H1 (cell line): ENCODE measurements at regions not wholly inside any gene's neighbourhood (a gene's known extent, or its start where the extent isn't known, plus 50 kb on each side); places are given as distances from the start of the nearest gene placed in this dataset.

Source experiments
- EP300 ChIP-seq, 2 experiments: IDR thresholded peaks; 1 replicate in 1 of 2; 2 replicates in 1 of 2; pipeline ENCODE4 v1.6.1; 2011 to 2012; ENCODE audit warnings: low read depth in 2 of 2, low read length in 2 of 2, mild to moderate bottlenecking in 2 of 2, borderline replicate concordance in 1 of 2, inconsistent platforms in 1 of 2, moderate library complexity in 1 of 2
- GABPA ChIP-seq: IDR thresholded peaks from 2 replicates; pipeline ENCODE4 v1.6.1; 2011; ENCODE audit warnings: mild to moderate bottlenecking, low read length, moderate library complexity, borderline replicate concordance; ENCODE audit not compliant: insufficient read depth
- JUN ChIP-seq: IDR thresholded peaks from 2 replicates; pipeline ENCODE4 v1.6.1; 2011; ENCODE audit warnings: low read depth, mild to moderate bottlenecking, improper control_type of control experiment, low read length
- PHF8 ChIP-seq: fragments of 200-600 bp; sonication (generic); conservative IDR thresholded peaks from 2 replicates; pipeline ENCODE4 v1.7.1; 2012; ENCODE audit warnings: low read depth, mild to moderate bottlenecking, inconsistent platforms, low read length, moderate library complexity
- TBP ChIP-seq: IDR thresholded peaks from 2 replicates; pipeline ENCODE4 v1.6.1; 2011; ENCODE audit warnings: low read depth, low read length, improper control_type of control experiment
- TF ChIP-seq, protein P1 (sequence below), 3 experiments: IDR thresholded peaks; 1 replicate in 2 of 3; 2 replicates in 1 of 3; pipeline versions ENCODE4 v1.5.1 to v1.6.1; 2011; ENCODE audit warnings: low read length in 3 of 3, mild to moderate bottlenecking in 3 of 3, inconsistent platforms in 2 of 3, low read depth in 1 of 3, moderate library complexity in 1 of 3; ENCODE audit not compliant: insufficient read depth in 1 of 3; ENCODE audit errors: control extremely low read depth in 1 of 3

- TF ChIP-seq TBP (no peak), JUN (no peak), PHF8 (no peak), EP300 (IDR thresholded peaks at IDR 0.05; ENCODE audit: borderline replicate concordance in 1 of 2, low read depth in 2 of 2, low read length in 2 of 2) (no peak), GABPA (no peak)
- TF ChIP-seq, protein P1, sequence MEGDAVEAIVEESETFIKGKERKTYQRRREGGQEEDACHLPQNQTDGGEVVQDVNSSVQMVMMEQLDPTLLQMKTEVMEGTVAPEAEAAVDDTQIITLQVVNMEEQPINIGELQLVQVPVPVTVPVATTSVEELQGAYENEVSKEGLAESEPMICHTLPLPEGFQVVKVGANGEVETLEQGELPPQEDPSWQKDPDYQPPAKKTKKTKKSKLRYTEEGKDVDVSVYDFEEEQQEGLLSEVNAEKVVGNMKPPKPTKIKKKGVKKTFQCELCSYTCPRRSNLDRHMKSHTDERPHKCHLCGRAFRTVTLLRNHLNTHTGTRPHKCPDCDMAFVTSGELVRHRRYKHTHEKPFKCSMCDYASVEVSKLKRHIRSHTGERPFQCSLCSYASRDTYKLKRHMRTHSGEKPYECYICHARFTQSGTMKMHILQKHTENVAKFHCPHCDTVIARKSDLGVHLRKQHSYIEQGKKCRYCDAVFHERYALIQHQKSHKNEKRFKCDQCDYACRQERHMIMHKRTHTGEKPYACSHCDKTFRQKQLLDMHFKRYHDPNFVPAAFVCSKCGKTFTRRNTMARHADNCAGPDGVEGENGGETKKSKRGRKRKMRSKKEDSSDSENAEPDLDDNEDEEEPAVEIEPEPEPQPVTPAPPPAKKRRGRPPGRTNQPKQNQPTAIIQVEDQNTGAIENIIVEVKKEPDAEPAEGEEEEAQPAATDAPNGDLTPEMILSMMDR (IDR thresholded peaks at IDR 0.05; ENCODE audit: control extremely low read depth in 1 of 3, insufficient read depth in 1 of 3, low read depth in 1 of 3, low read length in 3 of 3), result no peak
Observed at GRCh38 chr12:97411341-97411740, 51.3 kb upstream of the RMST start.
